ENCODE measurements at regions not wholly inside any gene's neighbourhood (a gene's known extent, or its start where the extent isn't known, plus 50 kb on each side); places are given as distances from the start of the nearest gene placed in this dataset.

DNA sequence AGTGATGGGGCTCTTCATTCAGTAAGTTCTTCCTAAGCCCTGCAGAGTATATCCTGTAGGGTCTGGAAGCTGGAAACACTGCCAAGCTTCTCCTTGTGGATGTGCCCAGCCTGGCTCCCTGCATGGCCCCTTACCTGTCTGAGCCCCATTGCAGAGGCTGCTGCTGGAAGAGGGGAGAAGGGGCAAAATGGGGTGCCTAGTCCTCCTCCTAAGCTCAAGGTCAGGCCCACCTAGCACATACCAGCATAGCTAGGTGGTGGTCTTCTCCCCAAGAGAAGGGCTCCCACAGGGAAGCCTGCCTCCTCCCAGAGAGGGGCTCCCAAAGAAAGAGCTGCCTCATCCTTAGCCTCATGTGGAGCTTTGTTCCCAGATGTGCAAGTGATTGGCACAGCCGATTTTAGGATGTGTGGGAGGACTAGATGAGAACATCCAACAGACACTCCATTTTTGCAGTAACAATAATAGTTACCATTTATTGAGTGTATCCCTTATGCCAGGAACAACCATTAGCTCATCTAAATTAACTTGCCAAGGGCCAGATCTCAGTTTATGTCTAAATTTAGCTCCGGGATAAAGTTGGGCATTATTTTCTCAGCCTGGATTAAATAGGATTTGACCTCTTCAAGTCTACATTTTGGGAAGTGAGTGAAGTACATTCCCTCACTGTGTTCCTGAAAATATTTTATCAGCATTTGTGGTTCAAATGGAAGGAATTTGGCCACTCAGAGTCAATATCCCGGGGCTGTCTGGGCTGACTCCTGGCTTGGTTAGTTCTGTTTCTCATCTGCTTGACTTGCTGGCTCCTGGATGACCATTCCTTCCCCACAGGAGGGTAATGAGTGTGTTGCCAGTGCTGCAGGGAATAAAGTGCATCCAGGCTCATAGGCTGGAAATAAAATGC, 291.1 kb upstream of the ROPN1 start:
- DNase-seq, result no peak

DNA sequence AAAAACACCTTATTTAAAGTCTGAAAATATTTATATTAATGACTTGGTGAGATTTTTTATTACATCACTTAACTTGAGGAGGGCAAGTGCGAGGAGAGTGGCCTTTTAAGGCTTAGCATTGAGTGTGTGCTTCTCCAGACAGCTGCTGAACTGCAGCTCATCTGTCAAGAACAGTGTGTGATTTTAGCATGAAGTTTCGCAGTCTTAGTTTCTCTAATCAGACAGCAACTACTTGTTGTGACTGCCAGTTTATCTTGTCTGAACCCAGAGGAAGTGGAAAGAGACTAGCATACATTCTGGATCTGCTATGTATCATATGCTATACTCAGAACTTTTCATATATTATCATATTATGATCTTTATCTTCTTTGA, 291.7 kb upstream of the ROPN1 start:
- no peak for DNase-seq

DNA sequence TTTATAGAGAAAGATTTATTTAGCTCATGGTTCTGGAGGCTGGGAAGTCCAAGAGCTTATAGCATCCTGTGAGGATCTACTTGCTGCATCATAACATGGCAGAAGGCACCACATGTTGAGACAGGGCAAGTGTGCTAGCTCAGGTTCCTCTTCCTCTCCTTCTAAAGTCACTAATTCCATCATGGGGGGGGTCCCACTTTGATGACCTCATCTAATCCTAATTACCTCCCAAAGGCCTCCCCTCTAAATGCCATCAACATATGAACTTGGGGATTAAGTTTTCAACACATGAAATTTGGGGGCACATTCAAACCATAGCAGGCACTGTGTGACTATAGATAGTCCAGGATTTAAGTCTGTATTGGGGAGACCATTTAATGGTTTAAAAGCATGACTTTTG, 297.1 kb upstream of the ROPN1 start:
- DNase-seq, result no peak

GRCh38 chr3:124291008-124291407, 299.1 kb upstream of the ROPN1 start:
- no peak for DNase-seq

- DNase-seq, result no peak
These were observed 300.4 kb upstream of the ROPN1 start for GRCh38 chr3:124292329-124292728.

GRCh38 chr3:124293584-124293983, 301.7 kb upstream of the ROPN1 start:
- DNase-seq, result no peak

GRCh38 chr3:124295362-124295761, 303.4 kb upstream of the ROPN1 start:
- DNase-seq, result no peak

DNA sequence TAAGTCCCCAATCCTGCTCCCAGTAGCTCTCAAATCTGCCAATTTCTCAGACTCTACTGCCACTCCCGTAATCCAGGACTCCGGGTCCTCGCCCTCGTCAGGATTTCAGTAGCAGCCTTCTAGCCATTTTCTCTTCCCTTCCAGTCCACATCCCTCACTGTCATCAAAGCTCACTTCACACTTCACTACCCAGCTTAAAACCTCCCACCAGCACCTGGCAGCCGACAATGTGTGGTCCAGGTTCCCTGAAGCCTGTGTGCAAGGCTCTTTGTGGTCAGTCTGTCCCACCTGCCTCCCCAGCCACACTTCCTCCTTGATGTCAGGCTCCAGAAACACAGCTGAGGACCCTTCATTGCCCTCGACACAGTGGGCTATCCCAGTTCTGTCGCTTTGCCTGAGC, 304.5 kb upstream of the ROPN1 start:
- DNase-seq, result no peak

- DNase-seq, result no peak
These were observed 305.4 kb upstream of the ROPN1 start for GRCh38 chr3:124297062-124297980.

GRCh38 chr3:124298301-124298700, 306.4 kb upstream of the ROPN1 start:
- DNase-seq, result no peak

DNA sequence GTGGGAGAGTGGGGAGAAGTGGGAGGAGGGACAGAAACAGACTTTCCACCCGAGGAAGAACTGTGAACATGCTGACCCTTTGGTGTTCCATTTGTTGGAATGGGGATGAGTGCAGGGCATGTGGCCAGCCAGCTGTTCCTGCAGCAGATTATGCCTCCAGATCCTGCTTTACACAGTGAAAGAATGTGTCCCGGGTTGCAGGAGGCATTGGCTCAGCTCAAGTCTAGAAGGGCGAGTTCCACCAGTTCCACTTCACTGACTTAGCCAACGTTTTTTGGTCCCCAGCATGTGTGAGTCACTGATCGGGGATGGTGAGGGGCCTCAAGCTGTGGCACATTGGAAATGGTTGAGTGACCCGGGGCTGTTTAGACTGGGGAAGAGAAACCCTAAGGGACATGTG, 307.0 kb upstream of the ROPN1 start:
- no peak for DNase-seq

GRCh38 chr3:124299831-124300230, 307.9 kb upstream of the ROPN1 start:
- no peak for DNase-seq

DNA sequence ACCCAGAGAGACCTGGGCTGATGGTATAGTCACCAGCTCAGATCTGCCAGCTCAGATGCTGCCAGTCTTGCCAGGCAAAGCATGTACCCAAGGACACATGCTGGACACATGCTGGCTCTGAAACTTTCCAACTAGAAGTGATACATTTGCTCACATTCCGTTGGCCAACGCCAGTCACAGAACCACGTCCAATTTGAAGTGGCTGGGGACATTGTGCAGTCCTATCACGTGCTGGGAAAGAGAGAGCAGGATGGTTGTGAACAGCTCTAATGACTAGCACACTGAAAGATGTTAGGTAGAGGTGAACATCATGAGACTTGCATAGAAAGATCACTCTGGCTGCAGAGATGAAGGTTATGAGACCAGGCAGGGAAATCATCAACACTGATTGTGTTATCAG, 308.5 kb upstream of the ROPN1 start:
- DNase-seq, result no peak

GRCh38 chr3:124303305-124303910, 311.5 kb upstream of the ROPN1 start:
- no peak for DNase-seq

- DNase-seq, result no peak
These were observed 314.7 kb upstream of the ROPN1 start for GRCh38 chr3:124306665-124307064.

DNA sequence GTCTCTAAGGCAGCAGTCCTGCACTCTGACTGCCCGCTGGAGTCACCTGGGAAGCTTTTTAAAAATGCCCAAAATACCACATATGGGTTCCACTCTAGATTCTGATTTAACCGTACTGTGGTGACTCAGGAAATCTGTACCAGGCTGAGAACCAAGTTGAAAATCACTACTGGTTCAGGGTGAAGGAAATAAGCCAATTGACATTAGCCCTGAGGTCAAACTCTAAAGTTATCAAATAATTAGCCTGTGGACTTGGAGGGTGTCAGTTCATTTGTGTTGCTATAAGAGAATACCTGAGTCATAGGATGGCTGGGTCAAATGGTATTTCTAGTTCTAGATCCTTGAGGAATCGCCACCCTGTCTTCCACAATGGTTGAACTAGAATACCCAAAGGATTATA, 321.7 kb upstream of the ROPN1 start:
- DNase-seq, result no peak

DNA sequence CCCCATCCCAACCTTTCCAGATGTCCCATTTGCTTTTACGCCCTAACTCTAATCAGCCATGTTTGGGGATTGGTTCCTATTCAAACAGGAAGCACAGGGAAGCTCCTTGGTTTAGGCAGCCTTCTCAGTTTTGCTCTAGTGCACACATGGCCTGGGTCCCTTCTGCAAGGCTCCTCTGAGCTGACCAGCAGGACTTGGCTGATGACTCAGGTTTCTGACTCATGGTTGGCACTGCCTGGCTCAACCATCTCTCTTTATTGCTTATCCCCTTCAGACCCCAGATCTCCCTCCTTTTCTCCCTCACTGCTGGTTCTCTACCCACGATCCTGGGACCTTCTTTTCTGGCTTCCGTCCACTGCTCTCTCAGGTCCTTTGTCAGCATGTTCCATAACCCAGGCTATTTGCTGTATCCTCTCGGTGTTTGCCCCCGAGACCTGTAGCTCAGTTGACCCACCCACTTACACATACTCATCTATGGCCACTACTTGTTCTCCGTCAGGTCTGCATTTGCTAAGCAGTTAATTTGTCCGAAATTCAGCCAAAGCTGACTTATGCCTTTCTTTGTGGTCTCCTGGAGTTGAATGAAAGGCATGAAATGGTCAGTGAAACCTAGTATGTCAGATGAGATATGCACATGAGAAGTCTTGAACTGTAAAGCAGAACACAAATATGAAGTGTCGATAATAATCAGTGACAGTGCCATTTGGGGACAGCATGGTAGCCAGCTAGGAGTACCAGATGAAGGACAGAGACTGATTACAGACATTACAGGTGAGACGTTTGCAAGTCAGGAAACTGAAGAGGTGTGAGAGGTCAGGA, 323.5 kb upstream of the ROPN1 start:
- DNase-seq, result no peak

DNA sequence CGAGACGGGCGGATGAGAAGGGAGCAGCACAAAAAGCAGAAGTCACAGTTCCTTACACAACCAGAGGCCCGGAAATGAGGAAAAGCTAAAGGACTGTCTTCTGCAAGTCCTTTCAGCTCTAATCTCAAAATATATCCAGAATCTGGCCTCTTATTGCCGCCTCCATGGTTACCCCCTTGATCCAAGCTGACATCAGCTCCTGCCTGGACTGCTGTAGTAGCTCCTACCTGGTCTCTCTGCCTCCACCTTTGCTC, 324.0 kb upstream of the ROPN1 start:
- no peak for DNase-seq

GRCh38 chr3:124318014-124318413, 326.1 kb upstream of the ROPN1 start:
- no peak for DNase-seq

DNA sequence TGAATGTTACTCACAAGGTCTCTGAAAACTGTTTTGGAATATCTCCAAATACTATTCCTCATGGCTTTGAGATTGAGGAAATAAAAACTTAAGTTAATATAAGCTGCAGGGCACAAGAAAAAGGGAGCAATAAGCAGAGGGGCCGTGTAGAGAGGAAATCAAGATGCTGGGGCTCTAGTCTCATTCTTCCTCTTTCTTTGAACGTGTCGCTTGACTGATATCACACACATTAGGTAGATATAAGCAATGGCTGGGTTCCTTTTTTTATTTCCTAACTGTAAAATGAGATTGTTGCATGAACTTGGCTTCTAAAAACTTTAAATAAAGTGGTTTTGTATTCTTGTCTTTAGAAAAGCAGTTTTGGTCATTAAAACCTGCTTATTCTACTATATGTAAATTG, 326.7 kb upstream of the ROPN1 start:
- no peak for DNase-seq

DNA sequence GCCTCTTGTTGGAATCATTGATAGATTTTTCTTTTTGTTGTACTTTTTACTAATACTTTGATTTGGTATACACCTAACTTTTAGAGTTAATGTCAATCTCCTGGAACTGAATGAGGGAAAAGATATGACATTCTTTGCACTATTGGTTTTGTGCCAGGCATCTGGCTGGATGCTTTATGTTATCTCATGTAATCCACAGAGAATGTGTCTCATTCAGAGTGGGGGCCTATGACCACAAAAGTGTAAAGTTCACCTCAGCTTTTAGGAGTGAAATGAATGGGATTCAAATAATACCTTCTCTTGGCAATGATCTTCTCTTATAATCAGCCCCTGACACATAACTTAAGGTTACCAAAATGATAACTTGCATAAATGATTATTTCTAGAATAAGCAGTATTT, 329.1 kb upstream of the ROPN1 start:
- DNase-seq, result no peak

DNA sequence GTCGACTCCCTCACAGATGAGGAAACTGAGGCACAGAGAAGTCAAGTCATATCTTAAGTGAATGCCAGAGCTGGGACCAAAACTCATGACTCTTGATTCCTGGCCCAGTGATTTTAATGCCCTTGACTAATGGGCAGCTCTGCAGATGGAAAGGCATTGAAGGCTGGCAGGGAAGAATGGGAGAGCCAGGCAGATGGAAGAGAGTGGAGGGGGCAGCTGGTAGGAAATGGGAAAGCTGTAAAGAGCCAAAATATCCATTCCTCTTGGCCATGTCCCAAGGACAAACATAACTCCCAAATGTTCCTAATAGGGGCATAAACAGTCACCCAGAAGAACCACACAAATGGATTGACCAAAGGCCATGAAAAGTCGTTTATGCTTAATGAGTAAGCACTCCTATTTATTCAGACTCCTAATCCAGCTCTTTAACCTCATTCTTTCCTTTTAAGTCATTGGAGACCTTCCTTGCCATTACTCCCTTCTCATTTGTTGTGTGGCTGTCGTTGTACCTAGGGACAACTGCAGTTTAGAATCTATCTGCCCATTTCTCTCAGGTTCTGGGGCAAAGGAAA, 330.5 kb upstream of the ROPN1 start:
- peak; percentile 61 for DNase-seq

GRCh38 chr3:124322966-124323365, 331.0 kb upstream of the ROPN1 start:
- DNase-seq, result no peak

Data from NCI-H1092 (cell line).